Heart right ventricle (tissue), 16 donors: ENCODE measurements at regions not wholly inside any gene's neighbourhood (a gene's known extent, or its start where the extent isn't known, plus 50 kb on each side); places are given as distances from the start of the nearest gene placed in this dataset.

Source experiments
- ATAC-seq, 8 donors: fragments of 200-7000 bp; cut with Tn5 transposase; one replicate each; pipeline ENCODE4 v1.9.1; 2020; ENCODE audit warnings: mild to moderate bottlenecking in 8 of 8, moderate library complexity in 8 of 8, moderate number of reproducible peaks in 1 of 8
- DNase-seq, 2 donors: peaks; one replicate each; pipeline ENCODE4 v3.0.0-alpha.2; 2020
- H3K27ac ChIP-seq, 10 donors: fragments of 200-600 bp; sonication (generic) in 2 of 10; one replicate each; pipeline versions ENCODE4 v1.5.0 to v1.8.0; 2020 to 2022; ENCODE audit warnings: mild to moderate bottlenecking in 3 of 10
- H3K27me3 ChIP-seq, 7 donors: fragments of 200-600 bp; one replicate each; pipeline ENCODE4 v1.8.0; 2021 to 2022; ENCODE audit warnings: mild to moderate bottlenecking in 2 of 7
- H3K36me3 ChIP-seq, 9 donors: fragments of 200-600 bp; sonication (generic) in 1 of 9; one replicate each; pipeline versions ENCODE4 v1.5.0 to v1.8.0; 2020 to 2022; ENCODE audit warnings: mild to moderate bottlenecking in 2 of 9
- H3K4me1 ChIP-seq, 9 donors: fragments of 200-600 bp; sonication (generic) in 1 of 9; one replicate each; pipeline versions ENCODE4 v1.5.0 to v1.8.0; 2020 to 2022; ENCODE audit warnings: mild to moderate bottlenecking in 4 of 9
- H3K4me3 ChIP-seq, 10 donors: fragments of 200-600 bp; sonication (generic) in 2 of 10; one replicate each; pipeline versions ENCODE4 v1.5.0 to v1.8.0; 2020 to 2022; ENCODE audit warnings: mild to moderate bottlenecking in 7 of 10, moderate library complexity in 2 of 10
- H3K9me3 ChIP-seq, 11 donors: fragments of 200-600 bp in 10 of 11; sonication (generic) in 2 of 11; one replicate each; pipeline versions ENCODE4 v1.5.0 to v1.8.0; 2013 to 2022; ENCODE audit warnings: mild to moderate bottlenecking in 2 of 11, control low read depth in 1 of 11, moderate library complexity in 1 of 11
- CTCF ChIP-seq, 9 donors: fragments of 200-600 bp; sonication (generic) in 2 of 9; IDR thresholded peaks; one replicate each; pipeline versions ENCODE4 v1.5.0 to v1.8.0; 2021 to 2022; ENCODE audit warnings: antibody characterized with exemption in 9 of 9, mild to moderate bottlenecking in 5 of 9, moderate library complexity in 1 of 9
- WGBS, 2 donors: extraction: QIAGEN DNeasy Blood & Tissue Kit; methylation state at CpG; one replicate each; pipeline ENCODE4 v1.1.7; 2013; ENCODE audit warnings: inconsistent platforms in 1 of 2; 5-methylcytosine and 5-hydroxymethylcytosine counted together
- intact Hi-C, 10 donors: fragments of 100-400 bp; cut with DNase I; formaldehyde crosslinking; loops; one replicate each; pipeline versions ENCODE4 v1.11.1 to v1.14.2; 2022
- donor health status: Arrhythmogenic right ventricular cardiomyopathy.
- donor health status: ischemic (EF 13 %, LVEDD 7.1; RV severe dilation, severe dysfunction).
- donor health status: healthy with polysubstance abuse.
- donor health status: DM: no; HTN: yes; CAD: no.
- donor health status: DM: no; HTN: no; CAD: no.
- donor health status: ischemic (EF 25% LVEDD 6.9; RV normal size, moderate dysfunction).
- donor health status: ischemic (EF 25% LVEDD 5.7; RV mildly dilated, moderate dysfunction).
- donor health status: healthy.
- donor health status: DM: yes; HTN: yes; CAD: no.
- donor health status: Ischemic cardiomyopathy.
- donor health status: ischemic (EF 35%, LVEDD 5.7; RV mildly dilated, moderate dysfunction).
- donor health status: nonischemic (EF 11% LVEDD 7.7; RV severe dilation, severe dysfunction).
- donor health status: DM: yes; HTN: yes; CAD: no.
- donor health status: PGD.
- donor health status: ischemic (EF 29% LVEDD 5.4; RV normal size, mild dysfunction).
- donor health status: nonischemic (EF 23%, LVEDD 6.1; RV moderate dilation, normal function).

- WGBS, 2 donors: 52 to 58% methylated on average over 15 of the region's 15 CpGs
- H3K27ac ChIP-seq: peak overlapping the region in 3 of 10 donors; percentile 5 to 60 (median 22)
- H3K4me1 ChIP-seq: no peaks in the 10 kb centered on the region
- TF ChIP-seq CTCF (IDR thresholded peaks at IDR 0.05): no peak
- no peaks in the 10 kb centered on the region for H3K36me3 ChIP-seq
- H3K4me3 ChIP-seq: no peak overlapping the region
- DNase-seq (no peak), ATAC-seq (peak in 5 of 8 donors; percentile 19 to 47 (median 33))
- H3K9me3 ChIP-seq: no peaks in the 10 kb centered on the region
- intact Hi-C loops: no loop called here
- H3K27me3 ChIP-seq: peaks cover 0 to 13% (median 0%) of the 10 kb centered on the region in 7 donors
Observed at GRCh38 chr18:78303519-78304191, 676.0 kb upstream of the SALL3 start.

- H3K27ac ChIP-seq: peak overlapping the region in 3 of 10 donors; percentile 5 to 60 (median 22)
- TF ChIP-seq CTCF (IDR thresholded peaks at IDR 0.05): no peak
- 61 to 64% methylated on average over 25 of the region's 25 CpGs for WGBS, 2 donors
Observed at GRCh38 chr18:78304192-78305164, 675.1 kb upstream of the SALL3 start.

GRCh38 chr18:78305789-78306188, 673.8 kb upstream of the SALL3 start:
- TF ChIP-seq CTCF (IDR thresholded peaks at IDR 0.05): no peak
- Histone ChIP-seq H3K27me3 (peaks cover 0 to 18% (median 0%) of the 10 kb centered on the region in 7 donors), H3K27ac (no peak overlapping the region), H3K4me3 (no peak overlapping the region), H3K36me3 (no peaks in the 10 kb centered on the region), H3K4me1 (no peaks in the 10 kb centered on the region), H3K9me3 (no peaks in the 10 kb centered on the region)
- ATAC-seq (no peak), DNase-seq (no peak)
- intact Hi-C loops: no loop called here
- WGBS, 2 donors: 71 to 76% methylated on average over 6 of the region's 6 CpGs

More at GRCh38 chr18:78304192-78305164, 675.1 kb upstream of the SALL3 start:
- no peak overlapping the region for H3K4me3 ChIP-seq
- no peaks in the 10 kb centered on the region for H3K4me1 ChIP-seq
- intact Hi-C loops: no loop called here
- H3K9me3 ChIP-seq: no peaks in the 10 kb centered on the region
- no peaks in the 10 kb centered on the region for H3K36me3 ChIP-seq
- DNase-seq (no peak), ATAC-seq (peak in 6 of 8 donors; percentile 24 to 65 (median 58))
- peaks cover 0 to 16% (median 0%) of the 10 kb centered on the region in 7 donors for H3K27me3 ChIP-seq

- Histone ChIP-seq H3K4me1 (no peaks in the 10 kb centered on the region), H3K9me3 (no peaks in the 10 kb centered on the region), H3K4me3 (peak overlapping the region in 1 of 10 donors; percentile 15), H3K36me3 (no peaks in the 10 kb centered on the region), H3K27me3 (peaks cover 0 to 5% (median 0%) of the 10 kb centered on the region in 7 donors), H3K27ac (peak overlapping the region in 1 of 10 donors; percentile 40)
- DNase-seq (no peak), ATAC-seq (no peak)
- TF ChIP-seq CTCF (IDR thresholded peaks at IDR 0.05): no peak
- WGBS, 2 donors: 68 to 79% methylated on average over 42 of the region's 42 CpGs
- intact Hi-C loops: no loop called here
Observed at GRCh38 chr18:78309307-78309706, 670.3 kb upstream of the SALL3 start.
